CD4-positive, CD25-positive, alpha-beta regulatory T cell (primary cell): ENCODE measurements at regions not wholly inside any gene's neighbourhood (a gene's known extent, or its start where the extent isn't known, plus 50 kb on each side); places are given as distances from the start of the nearest gene placed in this dataset.

Source experiments
- ATAC-seq, 2 donors: fragments of 150-1000 bp; cut with Tn5 transposase; one replicate each; pipeline ENCODE4 v1.10.0; 2021; ENCODE audit warnings: low read depth in 2 of 2, moderate number of reproducible peaks in 2 of 2, moderate library complexity in 1 of 2
- DNase-seq, 3 donors: peaks; one replicate each; pipeline versions ENCODE4 v3.0.0 to v3.0.0-alpha.2; 2012 to 2022; ENCODE audit warnings: mixed read lengths in 1 of 3
- H3K27ac ChIP-seq: one replicate; pipeline ENCODE4 v1.7.0; 2013; ENCODE audit warnings: mild to moderate bottlenecking, low read length; ENCODE audit not compliant: insufficient read depth, poor library complexity, severe bottlenecking
- H3K27me3 ChIP-seq: one replicate; pipeline ENCODE4 v1.7.0; 2013; ENCODE audit warnings: low read length; ENCODE audit not compliant: control insufficient read depth, insufficient read depth
- H3K36me3 ChIP-seq: one replicate; pipeline ENCODE4 v1.7.0; 2013; ENCODE audit warnings: mild to moderate bottlenecking, low read length, moderate library complexity; ENCODE audit not compliant: control insufficient read depth, insufficient read depth
- H3K4me1 ChIP-seq: 2 replicates; pipeline ENCODE4 v1.7.0; 2013; ENCODE audit warnings: mild to moderate bottlenecking, low read length; ENCODE audit not compliant: insufficient read depth, control insufficient read depth, poor library complexity, severe bottlenecking
- H3K4me3 ChIP-seq: one replicate; pipeline ENCODE4 v1.7.0; 2013; ENCODE audit warnings: low read depth, mild to moderate bottlenecking, low read length, moderate library complexity
- H3K9me3 ChIP-seq, 2 experiments: 1 replicate in 1 of 2; 2 replicates in 1 of 2; pipeline ENCODE4 v1.7.0; 2013; ENCODE audit warnings: low read length in 2 of 2, mild to moderate bottlenecking in 1 of 2, moderate library complexity in 1 of 2; ENCODE audit not compliant: control insufficient read depth in 2 of 2
- H3K27ac Mint-ChIP-seq, 3 donors: one replicate each; pipeline ENCODE4 v1.8.0; 2020 to 2022; ENCODE audit warnings: mild to moderate bottlenecking in 3 of 3, mixed read lengths in 3 of 3, moderate library complexity in 2 of 3
- H3K27me3 Mint-ChIP-seq: one replicate; pipeline ENCODE4 v1.8.0; 2022; ENCODE audit warnings: mild to moderate bottlenecking, mixed read lengths
- H3K36me3 Mint-ChIP-seq: one replicate; pipeline ENCODE4 v1.8.0; 2020; ENCODE audit warnings: mixed read lengths
- H3K4me1 Mint-ChIP-seq, 4 donors: one replicate each; pipeline ENCODE4 v1.8.0; 2020 to 2022; ENCODE audit warnings: mixed read lengths in 4 of 4, mild to moderate bottlenecking in 1 of 4
- H3K4me3 Mint-ChIP-seq, 4 donors: one replicate each; pipeline ENCODE4 v1.8.0; 2020 to 2022; ENCODE audit warnings: mild to moderate bottlenecking in 4 of 4, mixed read lengths in 4 of 4, moderate library complexity in 3 of 4
- H3K9me3 Mint-ChIP-seq, 7 donors: one replicate each; pipeline ENCODE4 v1.8.0; 2020 to 2022; ENCODE audit warnings: mixed read lengths in 7 of 7, mild to moderate bottlenecking in 3 of 7, moderate library complexity in 2 of 7

- Mint-ChIP-seq H3K27ac (no peak overlapping the region), H3K9me3 (peaks cover 0 to 2% (median 0%) of the 10 kb centered on the region in 7 donors), H3K27me3 (peaks cover 17% of the 10 kb centered on the region), H3K36me3 (no peaks in the 10 kb centered on the region), H3K4me3 (no peak overlapping the region), H3K4me1 (peaks cover 0 to 5% (median 2%) of the 10 kb centered on the region in 4 donors)
- Histone ChIP-seq H3K27ac (no peak overlapping the region), H3K36me3 (no peaks in the 10 kb centered on the region), H3K4me3 (no peak overlapping the region), H3K9me3 (no peaks in the 10 kb centered on the region), H3K27me3 (peaks cover 5% of the 10 kb centered on the region), H3K4me1 (peaks cover 7% of the 10 kb centered on the region)
- ATAC-seq (no peak), DNase-seq (no peak)
Observed at GRCh38 chr2:191759680-191760079, 81.7 kb downstream of the NABP1 start.

DNA sequence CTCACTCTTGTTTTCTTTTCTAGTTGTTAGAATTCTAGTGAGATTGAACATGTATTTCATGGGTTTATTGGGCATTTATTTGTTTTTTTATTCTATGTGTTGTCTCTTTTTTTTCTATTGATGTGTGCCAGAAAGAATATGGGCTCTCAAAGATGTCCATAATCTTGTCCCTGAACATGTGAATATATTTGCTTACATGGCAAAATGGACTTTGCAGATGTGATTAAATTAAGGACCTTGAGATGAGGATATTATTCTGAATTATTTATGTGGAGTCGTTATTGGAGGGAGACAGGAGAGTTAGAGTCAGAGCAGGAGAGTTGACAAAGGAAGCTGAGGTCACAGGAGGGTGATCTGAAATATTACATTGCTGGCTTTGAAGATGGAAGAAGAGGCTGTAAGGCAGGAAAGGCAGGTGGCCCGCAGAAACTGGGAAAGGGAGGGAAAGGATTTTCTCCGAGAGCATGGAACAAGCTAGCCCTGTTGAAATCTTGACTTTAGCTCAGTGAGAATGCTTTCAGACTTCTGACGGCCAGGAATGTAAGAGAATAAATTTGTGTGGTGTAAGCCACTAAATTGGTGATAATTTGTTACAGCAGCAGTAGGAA, 82.8 kb downstream of the NABP1 start:
- Histone ChIP-seq H3K36me3 (no peaks in the 10 kb centered on the region), H3K9me3 (no peaks in the 10 kb centered on the region), H3K27ac (no peak overlapping the region), H3K4me3 (no peak overlapping the region), H3K4me1 (peaks cover 7% of the 10 kb centered on the region), H3K27me3 (peaks cover 2% of the 10 kb centered on the region)
- ATAC-seq, result no peak
- Mint-ChIP-seq H3K4me1 (peaks cover 0 to 5% (median 2%) of the 10 kb centered on the region in 4 donors), H3K27me3 (peaks cover 17% of the 10 kb centered on the region), H3K27ac (no peak overlapping the region), H3K9me3 (peaks cover 0 to 2% (median 0%) of the 10 kb centered on the region in 7 donors), H3K4me3 (no peak overlapping the region), H3K36me3 (no peaks in the 10 kb centered on the region)
- no peak for DNase-seq

- Mint-ChIP-seq H3K4me1 (no peaks in the 10 kb centered on the region), H3K4me3 (no peak overlapping the region), H3K9me3 (peaks cover 0 to 13% (median 6%) of the 10 kb centered on the region in 7 donors), H3K27ac (no peak overlapping the region), H3K27me3 (peaks cover 19% of the 10 kb centered on the region), H3K36me3 (no peaks in the 10 kb centered on the region)
- Histone ChIP-seq H3K4me1 (no peaks in the 10 kb centered on the region), H3K4me3 (no peak overlapping the region), H3K9me3 (no peaks in the 10 kb centered on the region), H3K27ac (no peak overlapping the region), H3K27me3 (peaks cover 3% of the 10 kb centered on the region), H3K36me3 (no peaks in the 10 kb centered on the region)
- no peak for ATAC-seq
- DNase-seq, result no peak
Observed at GRCh38 chr2:191773136-191773535, 73.8 kb downstream of the CAVIN2 start.

GRCh38 chr2:191777351-191777750, 69.5 kb downstream of the CAVIN2 start:
- no peaks in the 10 kb centered on the region for H3K4me1 ChIP-seq
- H3K4me3 ChIP-seq, result no peak overlapping the region
- no peak overlapping the region for H3K27ac ChIP-seq
- Mint-ChIP-seq H3K4me1 (no peaks in the 10 kb centered on the region), H3K27me3 (peaks cover 10% of the 10 kb centered on the region), H3K27ac (no peak overlapping the region), H3K4me3 (no peak overlapping the region), H3K36me3 (no peaks in the 10 kb centered on the region), H3K9me3 (peaks cover 0 to 13% (median 3%) of the 10 kb centered on the region in 7 donors)
- ATAC-seq (no peak), DNase-seq (no peak)
- no peaks in the 10 kb centered on the region for H3K9me3 ChIP-seq
- H3K27me3 ChIP-seq, result peaks cover 6% of the 10 kb centered on the region
- no peaks in the 10 kb centered on the region for H3K36me3 ChIP-seq

DNA sequence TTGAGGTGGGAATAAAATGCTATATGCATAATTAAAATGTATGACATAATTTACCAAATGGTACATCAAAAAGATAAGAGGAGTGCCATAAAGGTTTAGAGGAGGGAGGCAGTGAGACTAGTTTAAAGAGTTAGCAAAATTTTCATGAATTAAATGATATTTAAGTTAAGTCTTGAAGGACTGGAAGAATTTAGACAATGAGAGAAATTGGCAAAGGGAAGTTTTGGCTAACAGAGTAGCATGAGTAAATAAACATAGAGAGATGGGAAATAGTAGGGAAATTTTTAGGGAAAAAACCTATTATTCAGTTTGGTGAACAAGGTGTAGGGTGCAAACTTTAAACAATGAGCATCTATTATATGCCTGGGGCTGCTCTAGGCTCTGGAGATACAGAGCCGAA, 68.8 kb downstream of the CAVIN2 start:
- Histone ChIP-seq H3K27me3 (peaks cover 6% of the 10 kb centered on the region), H3K36me3 (no peaks in the 10 kb centered on the region), H3K27ac (no peak overlapping the region), H3K4me1 (no peaks in the 10 kb centered on the region), H3K9me3 (no peaks in the 10 kb centered on the region), H3K4me3 (no peak overlapping the region)
- DNase-seq (no peak), ATAC-seq (no peak)
- peaks cover 10% of the 10 kb centered on the region for H3K27me3 Mint-ChIP-seq
- H3K4me1 Mint-ChIP-seq, result no peaks in the 10 kb centered on the region
- no peak overlapping the region for H3K27ac Mint-ChIP-seq
- no peak overlapping the region for H3K4me3 Mint-ChIP-seq
- H3K36me3 Mint-ChIP-seq, result no peaks in the 10 kb centered on the region
- peaks cover 0 to 13% (median 3%) of the 10 kb centered on the region in 7 donors for H3K9me3 Mint-ChIP-seq

GRCh38 chr2:191782351-191782750, 64.5 kb downstream of the CAVIN2 start:
- Mint-ChIP-seq H3K4me3 (no peak overlapping the region), H3K36me3 (no peaks in the 10 kb centered on the region), H3K27me3 (peaks cover 5% of the 10 kb centered on the region), H3K4me1 (peaks cover 0 to 4% (median 0%) of the 10 kb centered on the region in 4 donors), H3K9me3 (peaks cover 0 to 7% (median 0%) of the 10 kb centered on the region in 7 donors), H3K27ac (no peak overlapping the region)
- no peak overlapping the region for H3K4me3 ChIP-seq
- H3K27me3 ChIP-seq, result peaks cover 8% of the 10 kb centered on the region
- no peak overlapping the region for H3K27ac ChIP-seq
- ATAC-seq (no peak), DNase-seq (no peak)
- no peaks in the 10 kb centered on the region for H3K9me3 ChIP-seq
- no peaks in the 10 kb centered on the region for H3K36me3 ChIP-seq
- no peaks in the 10 kb centered on the region for H3K4me1 ChIP-seq

DNA sequence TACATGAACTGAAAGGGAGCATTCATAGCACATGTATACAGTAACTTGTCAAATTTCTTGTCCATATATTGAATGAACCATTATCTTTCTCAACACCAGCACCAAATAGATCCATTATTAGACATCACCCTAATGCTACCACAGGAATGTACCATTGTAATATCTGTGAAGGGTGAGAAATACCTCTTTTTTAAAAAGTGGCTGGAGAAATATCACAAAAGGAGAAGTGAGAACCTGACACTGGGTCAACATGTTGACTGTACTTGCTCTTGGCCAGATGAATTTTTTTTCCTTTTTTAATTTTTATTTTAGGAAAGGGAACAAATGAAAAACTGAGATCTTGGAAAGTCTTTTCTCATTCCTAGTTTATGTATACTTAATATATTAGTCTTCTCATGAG, 63.5 kb downstream of the CAVIN2 start:
- Mint-ChIP-seq H3K36me3 (no peaks in the 10 kb centered on the region), H3K27me3 (peaks cover 13% of the 10 kb centered on the region), H3K4me3 (no peak overlapping the region), H3K9me3 (peaks cover 0 to 7% (median 0%) of the 10 kb centered on the region in 7 donors), H3K27ac (no peak overlapping the region), H3K4me1 (peaks cover 0 to 4% (median 0%) of the 10 kb centered on the region in 4 donors)
- ATAC-seq, result no peak
- DNase-seq, result no peak
- Histone ChIP-seq H3K36me3 (no peaks in the 10 kb centered on the region), H3K4me1 (no peaks in the 10 kb centered on the region), H3K4me3 (no peak overlapping the region), H3K9me3 (no peaks in the 10 kb centered on the region), H3K27ac (no peak overlapping the region), H3K27me3 (peaks cover 10% of the 10 kb centered on the region)
